ENCODE measurements at regions not wholly inside any gene's neighbourhood (a gene's known extent, or its start where the extent isn't known, plus 50 kb on each side); places are given as distances from the start of the nearest gene placed in this dataset.

GRCh38 chr4:73929278-73929677, 52.5 kb downstream of the PF4 start:
- TF ChIP-seq CTCF (IDR thresholded peaks at IDR 0.05; ENCODE audit: low read depth, low read length), result no peak
- DNase-seq (ENCODE audit: extremely low read depth, low read depth), result no peak

GRCh38 chr4:73923631-73923937, 54.4 kb downstream of the CXCL1 start:
- no peak for TF ChIP-seq CTCF (IDR thresholded peaks at IDR 0.05; ENCODE audit: low read depth, low read length)
- no peak for DNase-seq (ENCODE audit: extremely low read depth, low read depth)

- peak; percentile 49 for TF ChIP-seq CTCF (IDR thresholded peaks at IDR 0.05; ENCODE audit: low read depth, low read length)
- DNase-seq (ENCODE audit: extremely low read depth, low read depth), result no peak
Measured at GRCh38 chr4:73922766-73923630, 53.8 kb downstream of the CXCL1 start.

GRCh38 chr4:73922317-73922716, 53.1 kb downstream of the CXCL1 start:
- TF ChIP-seq CTCF (IDR thresholded peaks at IDR 0.05; ENCODE audit: low read depth, low read length), result no peak
- DNase-seq (ENCODE audit: extremely low read depth, low read depth), result no peak

Data from AG09319 (cell line).